DOHH2 (cell line): ENCODE measurements at regions not wholly inside any gene's neighbourhood (a gene's known extent, or its start where the extent isn't known, plus 50 kb on each side); places are given as distances from the start of the nearest gene placed in this dataset.

Experiments
- H3F3A ChIP-seq: fragments of 200-600 bp; sonication (generic), shearing (Covaris generic); 2 replicates; pipeline ENCODE4 v1.6.0; 2016; ENCODE audit warnings: antibody characterized with exemption, mild to moderate bottlenecking; ENCODE audit not compliant: control insufficient read depth, insufficient read depth
- H3K27ac ChIP-seq: fragments of 200-600 bp; sonication (generic); 2 replicates; pipeline ENCODE4 v1.5.1; 2014; ENCODE audit warnings: low read depth, mild to moderate bottlenecking, low read length, moderate library complexity
- H3K27me3 ChIP-seq: fragments of 200-600 bp; sonication (generic); 2 replicates; pipeline ENCODE4 v1.6.1; 2014; ENCODE audit warnings: mild to moderate bottlenecking, low read length, mixed read lengths; ENCODE audit not compliant: control insufficient read depth
- H3K36me3 ChIP-seq: fragments of 200-600 bp; sonication (generic); 2 replicates; pipeline ENCODE4 v1.6.1; 2014; ENCODE audit warnings: mild to moderate bottlenecking, low read length, moderate library complexity, mixed read lengths; ENCODE audit not compliant: control insufficient read depth
- H3K4me1 ChIP-seq: fragments of 200-600 bp; sonication (generic); 2 replicates; pipeline ENCODE4 v1.6.1; 2014; ENCODE audit warnings: mild to moderate bottlenecking, low read length, mixed read lengths; ENCODE audit not compliant: control insufficient read depth
- H3K4me2 ChIP-seq: fragments of 200-600 bp; sonication (generic); 2 replicates; pipeline ENCODE4 v1.6.0; 2014; ENCODE audit warnings: mild to moderate bottlenecking, low read length, moderate library complexity
- H3K4me3 ChIP-seq: fragments of 200-600 bp; sonication (generic); 2 replicates; pipeline ENCODE4 v1.5.1; 2014; ENCODE audit warnings: mild to moderate bottlenecking, low read length, mixed read lengths
- H3K79me2 ChIP-seq: fragments of 200-600 bp; sonication (generic); 2 replicates; pipeline ENCODE4 v1.6.1; 2014; ENCODE audit warnings: mild to moderate bottlenecking, low read length, mixed read lengths; ENCODE audit not compliant: control insufficient read depth
- H3K9me2 ChIP-seq: fragments of 200-600 bp; sonication (generic); replicated peaks from 2 replicates; pipeline ENCODE4 v1.6.1; 2014; ENCODE audit warnings: mild to moderate bottlenecking, low read length, mixed read lengths; ENCODE audit not compliant: control insufficient read depth
- H3K9me3 ChIP-seq: fragments of 200-600 bp; sonication (generic); 2 replicates; pipeline ENCODE4 v1.6.1; 2014; ENCODE audit warnings: antibody characterized with exemption, low read length, mixed read lengths; ENCODE audit not compliant: control insufficient read depth, insufficient read depth
- H4K20me1 ChIP-seq: fragments of 200-600 bp; sonication (generic); 2 replicates; pipeline ENCODE4 v1.6.0; 2014; ENCODE audit warnings: low read depth, mild to moderate bottlenecking, antibody characterized with exemption, low read length, moderate library complexity; ENCODE audit not compliant: control insufficient read depth, insufficient read depth
- EZH2phosphoT487 ChIP-seq: fragments of 200-600 bp; sonication (generic); IDR thresholded peaks from 2 replicates; pipeline ENCODE4 v1.6.1; 2017; ENCODE audit warnings: borderline replicate concordance, mild to moderate bottlenecking, antibody characterized with exemption, low read length, moderate library complexity, mixed read lengths
- TF ChIP-seq, protein P1 (sequence below): fragments of 200-600 bp; sonication (generic); IDR thresholded peaks from one replicate; pipeline ENCODE4 v1.5.1; 2014; ENCODE audit warnings: antibody characterized with exemption, mild to moderate bottlenecking, low read depth, low read length; ENCODE audit not compliant: poor library complexity, severe bottlenecking

DNA sequence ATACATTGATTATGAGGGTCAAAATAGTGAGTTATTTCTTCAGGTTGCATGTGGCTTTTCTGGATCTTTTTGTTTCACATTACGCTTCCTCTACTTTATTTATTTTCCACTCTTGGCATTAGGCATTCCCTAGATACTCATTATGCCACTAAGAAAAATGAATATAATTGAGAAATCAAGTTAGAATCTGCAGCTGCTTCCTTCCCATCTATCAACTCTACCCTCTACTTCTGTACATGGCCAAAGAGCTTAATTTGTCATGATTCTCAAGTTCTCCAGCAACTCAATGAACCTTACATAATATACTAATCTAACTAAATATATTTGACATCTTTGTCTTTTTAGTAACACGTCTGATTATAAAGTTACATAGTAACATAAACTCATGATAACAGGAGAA, 598.1 kb upstream of the LRRTM4 start:
- Histone ChIP-seq H3K27me3 (no peaks in the 10 kb centered on the region), H3K27ac (no peak overlapping the region), H3F3A (no peaks in the 10 kb centered on the region), H4K20me1 (no peaks in the 10 kb centered on the region), H3K4me3 (no peak overlapping the region), H3K4me2 (no peak overlapping the region), H3K9me3 (no peaks in the 10 kb centered on the region), H3K4me1 (no peaks in the 10 kb centered on the region), H3K9me2 (no peaks in the 10 kb centered on the region), H3K36me3 (no peaks in the 10 kb centered on the region), H3K79me2 (no peaks in the 10 kb centered on the region)
- no peak for TF ChIP-seq EZH2phosphoT487
- TF ChIP-seq, protein P1, sequence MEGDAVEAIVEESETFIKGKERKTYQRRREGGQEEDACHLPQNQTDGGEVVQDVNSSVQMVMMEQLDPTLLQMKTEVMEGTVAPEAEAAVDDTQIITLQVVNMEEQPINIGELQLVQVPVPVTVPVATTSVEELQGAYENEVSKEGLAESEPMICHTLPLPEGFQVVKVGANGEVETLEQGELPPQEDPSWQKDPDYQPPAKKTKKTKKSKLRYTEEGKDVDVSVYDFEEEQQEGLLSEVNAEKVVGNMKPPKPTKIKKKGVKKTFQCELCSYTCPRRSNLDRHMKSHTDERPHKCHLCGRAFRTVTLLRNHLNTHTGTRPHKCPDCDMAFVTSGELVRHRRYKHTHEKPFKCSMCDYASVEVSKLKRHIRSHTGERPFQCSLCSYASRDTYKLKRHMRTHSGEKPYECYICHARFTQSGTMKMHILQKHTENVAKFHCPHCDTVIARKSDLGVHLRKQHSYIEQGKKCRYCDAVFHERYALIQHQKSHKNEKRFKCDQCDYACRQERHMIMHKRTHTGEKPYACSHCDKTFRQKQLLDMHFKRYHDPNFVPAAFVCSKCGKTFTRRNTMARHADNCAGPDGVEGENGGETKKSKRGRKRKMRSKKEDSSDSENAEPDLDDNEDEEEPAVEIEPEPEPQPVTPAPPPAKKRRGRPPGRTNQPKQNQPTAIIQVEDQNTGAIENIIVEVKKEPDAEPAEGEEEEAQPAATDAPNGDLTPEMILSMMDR = no peak

DNA sequence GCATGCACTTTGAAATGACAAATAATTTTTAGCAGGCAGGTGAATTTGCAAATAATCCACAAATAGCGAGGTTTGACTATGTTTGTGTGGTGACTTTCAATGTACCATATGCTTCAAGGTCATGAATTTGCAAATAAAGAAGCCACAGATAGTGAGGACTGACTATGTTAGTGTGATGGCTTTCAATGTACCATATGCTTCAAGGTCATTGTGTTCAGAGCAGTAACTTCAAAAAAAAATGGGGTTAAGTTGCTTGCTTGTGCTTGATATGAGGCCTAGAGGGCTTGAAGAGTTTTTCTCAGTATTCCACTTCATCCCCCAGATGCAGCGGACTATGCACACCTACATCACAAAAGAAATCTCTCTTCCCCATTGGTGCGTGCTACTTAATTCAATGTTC, 602.9 kb upstream of the LRRTM4 start:
- no peaks in the 10 kb centered on the region for H3K36me3 ChIP-seq
- no peaks in the 10 kb centered on the region for H3K9me2 ChIP-seq
- TF ChIP-seq EZH2phosphoT487 = no peak
- TF ChIP-seq, protein P1 = no peak
- H3K4me2 ChIP-seq = no peak overlapping the region
- H3K27me3 ChIP-seq = no peaks in the 10 kb centered on the region
- H3K9me3 ChIP-seq = no peaks in the 10 kb centered on the region
- no peak overlapping the region for H3K4me3 ChIP-seq
- no peak overlapping the region for H3K27ac ChIP-seq
- no peaks in the 10 kb centered on the region for H4K20me1 ChIP-seq
- no peaks in the 10 kb centered on the region for H3F3A ChIP-seq
- H3K4me1 ChIP-seq = no peaks in the 10 kb centered on the region
- H3K79me2 ChIP-seq = no peaks in the 10 kb centered on the region

DNA sequence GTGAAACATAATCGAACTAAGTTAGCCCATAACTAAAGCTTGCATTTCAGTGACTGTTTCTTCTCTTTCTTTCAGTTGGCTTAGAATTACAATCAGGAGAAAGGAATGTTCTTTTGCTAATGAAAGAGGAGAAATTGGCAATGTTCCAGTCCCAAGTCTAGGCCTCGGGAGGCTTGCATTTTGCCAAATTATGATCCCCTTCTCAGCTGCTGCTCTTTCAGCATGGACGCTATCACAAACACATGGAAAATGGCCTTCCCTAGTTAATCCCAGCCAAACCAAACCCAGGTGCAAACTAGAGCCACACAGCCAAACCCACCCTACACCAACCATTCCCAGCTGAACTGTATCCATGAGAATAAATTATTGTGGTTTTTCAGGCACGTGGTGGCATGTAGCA, 605.2 kb upstream of the LRRTM4 start:
- H3K27ac ChIP-seq = no peak overlapping the region
- no peaks in the 10 kb centered on the region for H3K9me3 ChIP-seq
- H3K4me1 ChIP-seq = no peaks in the 10 kb centered on the region
- TF ChIP-seq, protein P1 = no peak
- no peak for TF ChIP-seq EZH2phosphoT487
- H4K20me1 ChIP-seq = no peaks in the 10 kb centered on the region
- no peak overlapping the region for H3K4me2 ChIP-seq
- no peaks in the 10 kb centered on the region for H3F3A ChIP-seq
- H3K36me3 ChIP-seq = no peaks in the 10 kb centered on the region
- no peaks in the 10 kb centered on the region for H3K27me3 ChIP-seq
- no peaks in the 10 kb centered on the region for H3K79me2 ChIP-seq
- no peaks in the 10 kb centered on the region for H3K9me2 ChIP-seq
- no peak overlapping the region for H3K4me3 ChIP-seq
